ENCODE measurements at regions not wholly inside any gene's neighbourhood (a gene's known extent, or its start where the extent isn't known, plus 50 kb on each side); places are given as distances from the start of the nearest gene placed in this dataset.
"Not testable (repeated sequence)": the region's sequence is repeated elsewhere in the genome, so short reads cannot be mapped to it uniquely, and the experiment has no call there.

DNA sequence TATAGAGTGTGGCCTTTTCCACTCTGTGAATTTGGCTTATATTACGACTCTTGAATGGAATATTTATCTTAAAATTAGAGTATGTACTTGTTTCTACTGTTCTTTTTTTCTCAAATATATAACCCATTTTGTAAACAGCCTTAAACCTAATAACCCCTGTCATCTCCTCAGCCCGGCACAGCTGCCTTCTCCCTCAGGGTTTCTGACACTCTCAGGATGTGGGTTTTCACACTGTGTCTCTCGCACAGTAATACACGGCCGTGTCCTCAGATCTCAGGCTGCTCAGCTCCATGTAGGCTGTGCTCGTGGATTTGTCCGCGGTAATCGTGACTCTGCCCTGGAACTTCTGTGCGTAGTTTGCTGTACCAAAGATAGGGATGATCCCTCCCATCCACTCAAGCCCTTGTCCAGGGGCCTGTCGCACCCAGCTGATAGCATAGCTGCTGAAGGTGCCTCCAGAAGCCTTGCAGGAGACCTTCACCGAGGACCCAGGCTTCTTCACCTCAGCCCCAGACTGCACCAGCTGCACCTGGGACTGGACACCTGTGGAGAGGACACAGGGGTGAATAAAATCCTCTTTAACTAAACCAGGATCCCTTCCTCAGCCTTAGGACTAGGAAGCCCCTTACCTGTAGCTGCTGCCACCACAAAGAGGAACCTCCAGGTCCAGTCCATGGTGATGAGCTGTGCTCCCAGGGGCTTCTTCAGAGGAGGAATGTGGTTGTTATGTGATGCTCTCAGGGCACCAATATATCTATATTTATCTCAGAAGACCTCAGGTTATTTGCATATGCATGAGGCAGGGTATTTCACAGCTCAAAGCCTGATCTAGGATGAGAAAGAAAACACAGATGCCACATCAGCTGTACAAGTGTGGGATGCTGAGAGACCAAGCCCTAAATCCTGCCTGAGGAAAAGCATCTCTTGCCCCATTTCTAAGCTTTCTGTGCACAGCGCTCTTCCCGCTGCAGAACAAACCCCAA is 1188.4 kb downstream of the TMEM121 start:
- H3K9me3 ChIP-seq; H3K27me3 ChIP-seq (ENCODE audit: insufficient read depth in 3 of 3, low read length in 2 of 3); H3K27ac ChIP-seq; H3K4me3 ChIP-seq; intact Hi-C loops (cut with DNase I); H3K4me1 ChIP-seq; DNase-seq; H3K36me3 ChIP-seq (ENCODE audit: insufficient read depth in 1 of 2, low read depth in 1 of 2); ATAC-seq: not testable (repeated sequence)
- 54 to 76% (median 70%) methylated on average over 2 to 10 of the region's 14 CpGs for WGBS, 3 donors

DNA sequence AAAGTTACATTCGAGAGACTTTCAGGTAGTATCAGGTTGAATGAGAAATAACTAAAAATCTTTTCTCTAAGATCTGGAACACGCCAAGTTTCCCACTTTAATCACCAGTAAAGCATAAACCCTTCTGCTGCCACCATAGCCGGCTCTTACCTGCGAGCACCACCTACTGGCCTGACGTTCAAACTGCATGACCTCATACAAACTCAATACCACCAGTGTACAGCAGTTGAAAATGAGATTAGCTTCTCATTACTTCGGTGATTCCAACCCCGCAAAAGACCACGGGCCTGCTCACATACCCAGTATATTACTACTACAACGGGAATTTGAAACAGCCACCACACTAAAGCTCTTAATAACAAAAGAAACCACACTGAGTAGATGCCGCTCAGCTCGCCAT is 1191.2 kb downstream of the TMEM121 start:
- H3K4me3 ChIP-seq; ATAC-seq; H3K4me1 ChIP-seq; H3K27me3 ChIP-seq (ENCODE audit: insufficient read depth in 3 of 3, low read length in 2 of 3); DNase-seq; H3K27ac ChIP-seq; intact Hi-C loops (cut with DNase I); H3K9me3 ChIP-seq; H3K36me3 ChIP-seq (ENCODE audit: insufficient read depth in 1 of 2, low read depth in 1 of 2): not testable (repeated sequence)
- WGBS, 3 donors = 17 to 37% (median 31%) methylated on average over 4 to 10 of the region's 11 CpGs

DNA sequence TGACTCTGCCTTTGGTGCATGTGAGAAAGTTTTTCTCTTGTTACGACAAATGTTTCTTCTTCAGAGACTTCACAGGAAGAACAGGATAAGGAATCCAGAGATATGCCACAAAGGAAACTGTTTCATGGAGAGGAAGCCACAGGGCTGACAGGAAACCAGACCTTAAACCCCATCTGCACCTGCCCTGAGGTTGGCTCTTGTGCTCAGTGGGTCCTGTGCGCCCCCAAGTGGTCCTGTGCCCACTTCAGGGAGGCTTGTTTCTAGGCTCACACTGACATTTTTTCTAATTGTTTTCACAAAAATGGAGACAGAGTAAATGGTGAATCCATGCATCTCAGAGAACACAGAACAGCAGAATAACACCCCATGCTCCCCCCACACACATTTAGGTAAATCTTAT is 1193.5 kb downstream of the TMEM121 start:
- H3K4me1 ChIP-seq; H3K27me3 ChIP-seq (ENCODE audit: insufficient read depth in 3 of 3, low read length in 2 of 3); ATAC-seq; H3K36me3 ChIP-seq (ENCODE audit: insufficient read depth in 1 of 2, low read depth in 1 of 2); intact Hi-C loops (cut with DNase I); H3K4me3 ChIP-seq; H3K9me3 ChIP-seq; H3K27ac ChIP-seq; DNase-seq: not testable (repeated sequence)
- WGBS, 3 donors = 29 to 36% methylated on average over 2 of the region's 2 CpGs; no CpG with 5 or more reads in 1 of the 3 donors

DNA sequence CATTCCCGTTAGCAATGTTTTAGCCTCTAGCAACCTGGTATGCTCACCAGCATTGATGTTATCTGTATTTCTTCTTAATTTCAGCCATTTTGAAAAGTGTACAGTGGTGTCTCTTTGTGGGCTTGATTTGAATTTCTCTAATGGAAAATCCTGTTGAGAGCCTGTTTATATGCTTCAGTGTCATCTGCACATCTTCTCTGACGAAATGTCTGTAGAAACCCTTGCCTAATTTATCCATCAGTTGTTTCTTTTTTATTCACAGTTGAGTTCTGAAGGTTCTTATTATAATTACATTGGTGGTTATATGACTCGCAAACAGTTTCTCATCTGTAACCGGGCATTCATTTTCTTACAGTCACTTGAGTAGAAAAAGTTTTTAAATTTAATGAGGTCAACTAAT is 1195.5 kb downstream of the TMEM121 start:
- WGBS, 3 donors = 52% methylated on average over 4 of the region's 4 CpGs; no CpG with 5 or more reads in 1 of the 3 donors
- H3K36me3 ChIP-seq (ENCODE audit: insufficient read depth in 1 of 2, low read depth in 1 of 2); H3K4me1 ChIP-seq; H3K9me3 ChIP-seq; intact Hi-C loops (cut with DNase I); H3K27me3 ChIP-seq (ENCODE audit: insufficient read depth in 3 of 3, low read length in 2 of 3); H3K27ac ChIP-seq; H3K4me3 ChIP-seq; ATAC-seq; DNase-seq: not testable (repeated sequence)

DNA sequence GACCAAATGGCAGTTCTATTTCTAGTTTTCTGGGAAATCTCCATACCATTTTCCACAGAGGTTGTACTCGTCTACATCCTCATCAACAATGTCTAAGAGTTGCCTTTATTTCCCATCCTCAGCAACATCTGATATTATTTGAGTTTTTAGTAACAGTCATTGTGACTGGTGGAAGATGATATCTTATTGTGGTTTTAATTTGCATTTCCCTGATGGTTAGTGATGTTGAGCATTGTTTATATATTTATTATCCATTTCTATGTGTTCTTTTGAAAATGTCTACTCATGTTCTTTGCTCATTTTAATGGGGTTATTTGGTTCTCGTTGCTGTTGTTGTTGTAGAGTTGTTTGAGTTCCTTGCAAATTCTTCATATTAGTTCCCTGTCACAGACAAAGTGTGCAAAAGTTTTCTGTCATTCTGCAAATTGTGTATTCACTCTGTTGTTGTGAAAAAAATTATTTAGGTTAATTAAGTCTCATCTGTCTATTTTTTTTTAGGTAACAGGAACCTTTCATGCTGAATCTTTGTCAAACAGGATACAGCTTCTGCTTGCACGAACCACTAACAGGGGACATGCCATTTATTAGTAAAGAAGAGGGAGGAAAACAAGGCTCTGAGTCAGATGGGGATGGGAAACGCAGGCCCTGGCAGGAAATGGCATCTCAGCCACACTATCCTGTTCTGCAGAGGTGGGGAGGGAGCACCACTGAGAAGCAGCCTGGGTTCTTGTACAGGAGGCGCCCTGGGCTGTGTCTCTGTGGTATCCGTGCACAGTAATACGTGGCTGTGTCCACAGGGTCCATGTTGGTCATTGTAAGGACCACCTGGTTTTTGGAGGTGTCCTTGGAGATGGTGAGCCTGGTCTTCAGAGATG is 1196.7 kb downstream of the TMEM121 start:
- intact Hi-C loops (cut with DNase I); H3K4me1 ChIP-seq; H3K36me3 ChIP-seq (ENCODE audit: insufficient read depth in 1 of 2, low read depth in 1 of 2); H3K27me3 ChIP-seq (ENCODE audit: insufficient read depth in 3 of 3, low read length in 2 of 3); H3K4me3 ChIP-seq; H3K9me3 ChIP-seq; H3K27ac ChIP-seq; DNase-seq; ATAC-seq: not testable (repeated sequence)
- 33 to 43% methylated on average over 3 of the region's 7 CpGs; no CpG with 5 or more reads in 1 of the 3 donors for whole genome bisulfite sequencing, 3 donors

DNA sequence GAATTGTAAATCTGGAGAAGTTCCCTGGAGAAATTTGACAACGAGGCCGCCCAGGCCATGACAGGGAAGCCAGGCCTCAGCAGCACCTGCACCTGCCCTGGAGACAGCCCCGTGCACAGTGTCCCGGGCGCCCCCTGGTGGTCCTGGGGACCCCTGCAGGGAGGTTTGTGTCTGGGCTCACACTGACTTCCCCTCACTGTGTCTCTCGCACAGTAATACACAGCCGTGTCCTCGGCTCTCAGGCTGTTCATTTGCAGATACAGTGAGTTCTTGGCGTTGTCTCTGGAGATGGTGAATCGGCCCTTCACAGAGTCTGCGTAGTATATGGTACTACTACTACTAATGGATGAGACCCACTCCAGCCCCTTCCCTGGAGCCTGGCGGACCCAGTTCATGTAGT is 1201.6 kb downstream of the TMEM121 start:
- 5 to 50% (median 35%) methylated on average over 3 to 6 of the region's 12 CpGs for WGBS, 3 donors
- H3K9me3 ChIP-seq; DNase-seq; H3K27ac ChIP-seq; ATAC-seq; H3K36me3 ChIP-seq (ENCODE audit: insufficient read depth in 1 of 2, low read depth in 1 of 2); intact Hi-C loops (cut with DNase I); H3K4me1 ChIP-seq; H3K27me3 ChIP-seq (ENCODE audit: insufficient read depth in 3 of 3, low read length in 2 of 3); H3K4me3 ChIP-seq: not testable (repeated sequence)

DNA sequence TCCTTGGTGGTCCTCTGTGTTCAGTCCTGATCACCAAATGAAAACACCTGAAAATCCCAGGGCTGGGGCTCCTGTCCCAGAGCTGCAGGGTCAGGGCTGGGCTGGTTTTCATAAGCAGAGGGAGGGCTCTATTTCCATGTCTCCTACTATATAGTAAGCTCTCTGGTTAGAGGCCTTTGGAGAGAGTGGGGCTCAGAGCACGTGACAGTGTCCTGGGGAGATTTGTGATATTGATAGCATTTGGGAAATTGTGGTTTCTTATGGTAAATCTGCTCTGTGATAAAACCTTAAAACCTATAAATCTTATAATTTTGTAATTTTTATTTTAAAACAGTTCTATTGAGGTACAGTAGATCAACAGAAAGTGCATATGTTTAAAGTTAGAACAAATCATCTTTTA is 1202.2 kb downstream of the TMEM121 start:
- H3K4me3 ChIP-seq = no peak overlapping the region
- no peaks in the 10 kb centered on the region for H3K27me3 ChIP-seq (ENCODE audit: insufficient read depth in 3 of 3, low read length in 2 of 3)
- ATAC-seq = no peak
- no peak for DNase-seq
- WGBS, 3 donors = 24 to 25% methylated on average over 1 of the region's 1 CpG; no CpG with 5 or more reads in 1 of the 3 donors
- TF ChIP-seq, protein P1, sequence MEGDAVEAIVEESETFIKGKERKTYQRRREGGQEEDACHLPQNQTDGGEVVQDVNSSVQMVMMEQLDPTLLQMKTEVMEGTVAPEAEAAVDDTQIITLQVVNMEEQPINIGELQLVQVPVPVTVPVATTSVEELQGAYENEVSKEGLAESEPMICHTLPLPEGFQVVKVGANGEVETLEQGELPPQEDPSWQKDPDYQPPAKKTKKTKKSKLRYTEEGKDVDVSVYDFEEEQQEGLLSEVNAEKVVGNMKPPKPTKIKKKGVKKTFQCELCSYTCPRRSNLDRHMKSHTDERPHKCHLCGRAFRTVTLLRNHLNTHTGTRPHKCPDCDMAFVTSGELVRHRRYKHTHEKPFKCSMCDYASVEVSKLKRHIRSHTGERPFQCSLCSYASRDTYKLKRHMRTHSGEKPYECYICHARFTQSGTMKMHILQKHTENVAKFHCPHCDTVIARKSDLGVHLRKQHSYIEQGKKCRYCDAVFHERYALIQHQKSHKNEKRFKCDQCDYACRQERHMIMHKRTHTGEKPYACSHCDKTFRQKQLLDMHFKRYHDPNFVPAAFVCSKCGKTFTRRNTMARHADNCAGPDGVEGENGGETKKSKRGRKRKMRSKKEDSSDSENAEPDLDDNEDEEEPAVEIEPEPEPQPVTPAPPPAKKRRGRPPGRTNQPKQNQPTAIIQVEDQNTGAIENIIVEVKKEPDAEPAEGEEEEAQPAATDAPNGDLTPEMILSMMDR (IDR thresholded peaks at IDR 0.05) = no peak
- no peaks in the 10 kb centered on the region for H3K9me3 ChIP-seq
- intact Hi-C loops (cut with DNase I) = no loop called here
- H3K36me3 ChIP-seq (ENCODE audit: insufficient read depth in 1 of 2, low read depth in 1 of 2) = no peaks in the 10 kb centered on the region
- H3K4me1 ChIP-seq = no peaks in the 10 kb centered on the region
- H3K27ac ChIP-seq = no peak overlapping the region
